NCI-H187 treated with DMSO at 0.1 percent for 48 hours (cell line): ENCODE measurements at regions not wholly inside any gene's neighbourhood (a gene's known extent, or its start where the extent isn't known, plus 50 kb on each side); places are given as distances from the start of the nearest gene placed in this dataset.

Experiments used
- DNase-seq: peaks from one replicate; lab custom pipeline; 2025; lab: John Stamatoyannopoulos, UW

GRCh38 chr21:19683492-19683891, 1279.9 kb upstream of the TMPRSS15 start:
- DNase-seq, result no peak

- no peak for DNase-seq
Observed at GRCh38 chr21:19684328-19684727, 1280.7 kb upstream of the TMPRSS15 start.

- no peak for DNase-seq
Observed at GRCh38 chr21:19692231-19692630, 1288.6 kb upstream of the TMPRSS15 start.

GRCh38 chr21:19695796-19696195, 1292.2 kb upstream of the TMPRSS15 start:
- DNase-seq, result no peak

DNA sequence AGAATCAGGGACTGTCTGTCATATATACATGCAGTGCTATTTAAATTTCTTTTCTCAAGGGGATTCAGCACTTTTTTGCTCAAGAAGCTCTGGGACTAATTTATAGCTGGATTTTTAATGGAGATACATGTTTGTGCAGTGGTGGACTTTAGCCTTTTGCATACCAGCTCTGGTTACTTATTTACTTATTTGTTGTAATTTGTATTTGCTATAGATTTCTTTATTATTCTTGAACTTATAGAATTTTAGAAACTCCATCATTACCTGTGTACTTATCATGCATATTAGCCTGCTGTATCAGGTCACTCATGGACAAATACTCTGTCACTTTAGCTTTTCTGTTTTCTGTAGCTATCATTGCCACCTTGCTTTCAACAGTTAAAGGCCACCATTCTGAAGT, 1296.9 kb upstream of the TMPRSS15 start:
- DNase-seq, result no peak

DNA sequence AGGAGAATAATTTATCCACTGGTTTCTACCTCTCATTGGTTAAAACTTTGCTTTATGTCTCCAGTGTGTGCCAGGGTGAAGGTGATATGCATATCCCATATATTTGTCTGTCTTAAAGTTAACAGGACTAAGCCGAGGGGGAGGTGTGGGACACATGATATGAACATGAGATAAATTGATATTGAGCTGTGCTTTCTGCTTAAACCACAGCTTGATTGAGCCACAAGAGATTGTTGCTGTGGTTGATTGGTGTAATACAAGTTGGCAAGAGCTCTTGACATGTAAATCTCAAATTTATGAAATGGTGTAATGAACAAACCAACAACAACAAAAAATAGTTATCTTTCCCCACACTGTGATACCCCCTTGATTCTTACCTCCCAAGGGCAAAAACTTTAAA, 1295.5 kb upstream of the NCAM2 start:
- DNase-seq, result no peak

- DNase-seq, result no peak
Observed at GRCh38 chr21:19704832-19705231, 1293.4 kb upstream of the NCAM2 start.

- DNase-seq, result no peak
Observed at GRCh38 chr21:19712441-19712840, 1285.8 kb upstream of the NCAM2 start.

GRCh38 chr21:19713313-19713712, 1284.9 kb upstream of the NCAM2 start:
- DNase-seq, result no peak

DNA sequence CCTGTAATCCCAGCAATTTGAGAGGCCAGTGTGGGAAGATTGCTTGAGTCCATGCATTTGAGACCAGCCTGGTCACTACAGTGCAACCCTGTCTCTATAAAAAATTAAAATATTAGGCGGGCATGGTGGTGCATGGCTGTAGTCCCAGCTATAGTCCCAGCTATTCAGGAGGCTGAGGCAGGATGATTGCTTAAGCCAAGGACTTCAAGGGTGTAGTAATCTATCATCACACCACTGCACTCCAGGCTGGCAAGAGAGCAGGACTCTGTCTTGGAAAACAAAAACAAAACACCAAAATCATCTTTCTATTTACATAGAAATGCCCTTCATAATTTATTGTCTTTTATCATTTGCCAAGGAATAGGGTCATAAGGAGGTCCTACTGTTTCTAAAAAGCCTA, 1274.1 kb upstream of the NCAM2 start:
- no peak for DNase-seq

GRCh38 chr21:19731251-19731650, 1267.0 kb upstream of the NCAM2 start:
- no peak for DNase-seq

DNA sequence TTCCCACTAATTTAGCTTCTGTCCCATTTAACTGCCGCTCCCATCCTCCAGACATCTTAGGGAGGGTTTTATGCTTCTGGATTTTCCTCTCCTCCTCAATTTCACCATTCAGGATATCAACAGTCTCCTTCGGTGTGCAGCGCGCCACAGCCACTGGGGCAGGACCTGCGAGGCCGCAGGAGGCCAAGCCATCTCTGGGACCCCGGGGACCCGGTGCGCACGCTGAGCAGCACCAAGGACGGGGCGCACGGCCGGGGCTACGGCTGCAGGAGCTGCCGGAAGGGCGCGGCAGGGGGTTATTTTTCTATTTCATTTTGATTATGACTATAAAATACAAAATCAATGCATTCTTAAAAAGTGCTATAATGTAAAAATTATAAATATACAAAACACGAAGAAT, 1238.4 kb upstream of the NCAM2 start:
- DNase-seq, result no peak

GRCh38 chr21:19767546-19767945, 1230.7 kb upstream of the NCAM2 start:
- DNase-seq, result no peak

- no peak for DNase-seq
Observed at GRCh38 chr21:19771881-19772280, 1226.3 kb upstream of the NCAM2 start.

DNA sequence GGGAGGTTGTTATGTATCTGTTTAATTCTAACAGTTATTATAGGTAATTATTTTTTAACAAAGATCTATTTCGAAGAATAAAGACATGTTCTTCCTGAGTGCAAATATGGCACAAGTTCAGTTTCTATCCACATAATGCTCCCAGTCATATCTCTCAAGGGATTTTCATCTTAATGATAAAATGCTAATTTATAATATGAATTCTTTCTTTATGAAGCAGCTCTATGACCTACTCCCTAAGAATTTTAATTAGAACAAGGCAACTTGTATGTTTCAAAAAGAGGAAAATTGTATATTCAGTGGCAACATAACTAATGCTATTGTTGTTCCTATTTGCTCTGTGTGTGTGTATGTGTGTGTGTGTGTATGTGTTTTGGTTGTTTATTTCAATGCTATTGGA, 1222.1 kb upstream of the NCAM2 start:
- no peak for DNase-seq

DNA sequence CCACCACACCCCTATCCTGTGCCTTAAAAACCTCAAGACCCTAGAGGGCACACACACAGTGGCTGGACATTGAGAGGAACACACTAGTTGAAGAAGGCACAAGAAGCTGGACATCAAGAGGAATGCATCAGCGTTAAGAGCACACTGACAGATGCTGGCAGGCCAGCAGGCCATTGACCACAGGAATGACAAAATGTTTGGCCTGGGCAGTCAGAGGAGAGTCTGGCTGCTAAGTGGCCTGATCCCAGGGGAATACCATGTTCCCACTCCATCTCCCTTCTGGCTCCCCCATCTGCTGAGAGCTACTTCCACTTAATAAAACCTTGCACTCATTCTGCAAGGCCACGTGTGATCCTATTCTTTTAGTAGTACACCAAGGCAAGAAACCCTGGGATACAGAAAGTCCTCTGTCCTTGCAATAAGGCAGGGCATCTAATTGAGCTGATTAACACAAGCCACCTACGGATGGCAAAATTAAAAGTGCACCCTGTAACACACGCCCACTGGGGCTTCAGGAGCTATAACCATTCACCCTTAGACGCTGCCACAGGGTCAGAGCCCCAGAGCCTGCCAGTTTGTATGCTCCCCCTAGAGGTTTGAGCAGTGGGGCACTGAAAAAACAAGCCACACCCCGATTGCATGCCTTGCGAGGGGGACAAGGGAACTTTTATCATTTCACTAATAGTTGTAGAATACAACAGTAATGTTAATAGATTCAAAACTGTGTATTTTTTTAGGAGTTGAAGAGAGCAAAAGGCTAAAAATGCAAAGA, 1216.1 kb upstream of the NCAM2 start:
- no peak for DNase-seq

GRCh38 chr21:19785941-19786340, 1212.3 kb upstream of the NCAM2 start:
- no peak for DNase-seq

- no peak for DNase-seq
Observed at GRCh38 chr21:19792004-19792403, 1206.2 kb upstream of the NCAM2 start.

DNA sequence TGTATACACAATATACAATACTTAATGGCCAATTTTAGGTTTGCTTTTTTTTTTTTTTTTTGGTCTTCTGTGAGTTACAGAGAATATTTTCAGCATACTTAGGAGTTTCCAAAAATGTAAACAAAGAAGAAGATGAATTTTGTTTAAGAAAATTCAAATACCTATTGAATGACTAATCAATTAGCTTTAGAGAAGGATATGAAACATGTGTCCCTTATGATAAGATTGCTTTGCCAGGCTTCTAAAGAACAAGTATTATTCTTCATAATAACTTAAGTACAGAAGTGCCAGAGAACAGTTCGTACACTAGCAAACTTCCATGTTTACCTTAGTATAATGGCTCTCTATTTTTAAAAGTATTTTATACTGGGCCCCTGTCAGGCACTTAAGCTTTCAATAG, 1191.0 kb upstream of the NCAM2 start:
- no peak for DNase-seq

DNA sequence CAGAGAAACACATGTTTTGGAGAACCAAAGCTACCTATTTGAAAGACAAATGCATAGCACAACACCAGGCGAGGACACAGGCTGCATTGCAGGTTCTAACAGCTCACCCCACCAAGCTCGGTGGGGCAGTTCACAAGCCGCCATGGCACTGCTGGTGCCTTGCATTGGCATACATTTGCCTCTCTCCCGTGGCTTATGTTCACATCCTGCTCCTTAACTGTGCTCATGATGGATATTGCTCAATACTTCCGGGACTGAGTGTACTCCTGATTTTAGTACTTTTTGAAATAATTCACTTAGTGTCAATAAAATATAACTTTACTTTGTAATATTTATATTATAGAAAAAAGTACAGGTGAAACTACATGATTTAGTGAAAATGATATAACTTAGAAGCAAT, 1187.4 kb upstream of the NCAM2 start:
- DNase-seq, result no peak

DNA sequence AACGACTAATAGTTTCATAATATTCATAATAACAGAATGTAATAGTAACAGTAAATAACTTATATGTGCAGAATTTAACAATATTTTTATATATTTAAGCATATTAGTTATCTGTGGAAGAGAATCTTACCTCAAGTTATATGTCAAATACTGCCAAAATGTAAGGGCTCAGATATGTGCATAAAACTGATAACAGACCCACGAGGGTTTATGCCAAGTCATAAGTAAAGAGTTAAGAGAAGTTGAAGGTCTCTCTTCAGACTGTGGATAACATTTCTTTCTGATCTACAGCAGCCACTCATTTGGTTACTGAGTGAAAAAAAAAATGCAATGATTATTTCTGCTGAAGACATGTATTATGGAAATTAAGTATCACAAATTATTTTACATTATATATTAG, 1167.8 kb upstream of the NCAM2 start:
- DNase-seq, result no peak

DNA sequence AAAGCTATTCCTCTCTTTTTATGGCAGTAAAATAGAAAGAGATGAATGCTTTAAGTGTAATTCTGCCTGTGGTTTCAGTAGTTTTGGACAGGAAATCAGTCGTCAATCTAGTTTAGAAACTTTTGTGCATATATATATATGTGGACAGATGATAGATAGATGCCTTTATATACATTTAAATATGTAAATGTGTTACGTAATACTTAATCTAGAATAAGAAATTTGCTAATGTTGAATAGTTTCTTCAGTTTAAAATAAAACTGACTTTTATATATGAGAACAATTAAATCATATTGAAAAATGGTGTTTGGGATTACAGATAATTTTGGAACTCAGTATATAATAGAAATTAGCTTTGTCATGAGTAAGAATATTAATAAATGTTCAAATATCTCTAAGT, 1165.7 kb upstream of the NCAM2 start:
- DNase-seq, result no peak

DNA sequence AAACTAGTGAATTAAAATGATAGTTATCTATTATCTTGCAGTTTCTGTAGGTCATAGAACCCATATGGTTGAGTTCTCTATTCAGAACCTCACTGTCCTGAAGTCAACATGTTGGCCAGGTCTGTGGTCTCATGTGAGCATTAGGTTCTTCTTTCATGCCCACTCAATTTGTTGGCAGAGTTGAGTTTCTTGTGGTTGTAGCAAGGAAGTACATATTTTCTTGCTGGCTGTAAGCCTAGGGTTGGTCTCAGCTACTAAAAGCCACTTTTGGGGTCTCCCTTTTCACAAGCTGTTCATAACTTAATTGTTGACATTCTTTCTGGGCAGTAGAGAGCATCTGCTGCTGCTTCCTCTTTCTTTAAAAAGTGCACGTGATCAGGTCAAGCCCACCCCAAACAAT, 1165.1 kb upstream of the NCAM2 start:
- DNase-seq, result no peak

DNA sequence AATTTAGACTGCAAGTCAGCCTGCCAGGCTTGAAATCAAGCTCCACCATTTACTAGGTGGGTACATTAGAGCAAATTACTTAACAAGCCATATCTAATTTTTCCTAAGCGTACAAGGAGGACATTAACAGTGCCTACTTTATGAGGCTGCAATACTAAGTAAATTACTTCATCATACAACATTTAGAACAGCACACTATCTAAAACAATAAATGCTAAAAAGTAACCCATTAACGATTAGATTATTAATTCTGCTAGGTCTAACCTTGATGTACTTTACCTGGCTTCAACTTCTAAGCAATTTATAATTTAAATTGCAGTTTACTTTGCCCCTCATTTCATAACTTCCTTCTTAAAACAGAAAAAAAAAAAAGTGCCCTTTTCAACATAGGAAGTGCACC, 1155.6 kb upstream of the NCAM2 start:
- no peak for DNase-seq
